ENCODE measurements at regions not wholly inside any gene's neighbourhood (a gene's known extent, or its start where the extent isn't known, plus 50 kb on each side); places are given as distances from the start of the nearest gene placed in this dataset.

- no peak for TF ChIP-seq POLR2AphosphoS5 (IDR thresholded peaks at IDR 0.05; ENCODE audit: borderline replicate concordance, low read depth, low read length)
- no peak for TF ChIP-seq EZH2 (IDR thresholded peaks at IDR 0.05)
These were observed 204.9 kb downstream of the MRPL39 start for GRCh38 chr21:25402134-25402961.

Measured in SK-N-MC (cell line).